ENCODE measurements at regions not wholly inside any gene's neighbourhood (a gene's known extent, or its start where the extent isn't known, plus 50 kb on each side); places are given as distances from the start of the nearest gene placed in this dataset.

- TF ChIP-seq ISL1 (CRISPR knock-in tag; IDR thresholded peaks at IDR 0.05) = no peak
- no peak for TF ChIP-seq PPARA (CRISPR knock-in tag; IDR thresholded peaks at IDR 0.05; ENCODE audit: borderline replicate concordance)
- TF ChIP-seq ARNTL (CRISPR knock-in tag; IDR thresholded peaks at IDR 0.05; ENCODE audit: borderline replicate concordance, low read depth) = no peak
- TF ChIP-seq ESRRG (CRISPR knock-in tag; IDR thresholded peaks at IDR 0.05) = no peak
- TF ChIP-seq PATZ1 (CRISPR knock-in tag; IDR thresholded peaks at IDR 0.05; ENCODE audit: borderline replicate concordance) = no peak
- TF ChIP-seq TOX (CRISPR knock-in tag; IDR thresholded peaks at IDR 0.05; ENCODE audit: borderline replicate concordance) = no peak
- no peak for TF ChIP-seq ZFP30 (CRISPR knock-in tag; IDR thresholded peaks at IDR 0.05)
- TF ChIP-seq TCF4 (CRISPR knock-in tag; IDR thresholded peaks at IDR 0.05; ENCODE audit: borderline replicate concordance) = no peak
Observed at GRCh38 chr11:134751766-134752165, 339.7 kb upstream of the B3GAT1 start.
